H1 (cell line): ENCODE measurements at regions not wholly inside any gene's neighbourhood (a gene's known extent, or its start where the extent isn't known, plus 50 kb on each side); places are given as distances from the start of the nearest gene placed in this dataset.

Experiments
- CTCF ChIA-PET: fragments of 300-600 bp; sonication (Branson Sonifier 250); formaldehyde crosslinking; loops from one replicate; lab custom pipeline; 2021; ENCODE audit not compliant: partially characterized antibody; lab: Charles Lee
- POLR2A ChIA-PET: fragments of 300-600 bp; sonication (Branson Sonifier 250); formaldehyde crosslinking; loops from one replicate; lab custom pipeline; 2021; ENCODE audit warnings: inconsistent platforms; ENCODE audit not compliant: partially characterized antibody; lab: Charles Lee
- DNase-seq, 2 experiments: peaks; one replicate each; pipeline versions ENCODE4 v3.0.0 to v3.0.0-alpha.2; 2010 to 2022; ENCODE audit warnings: low spot score in 2 of 2, low read depth in 1 of 2, mixed read lengths in 1 of 2
- FAIRE-seq: peaks from 2 replicates; lab custom pipeline; 2011; peaks lifted over from hg19 to GRCh38; lab: Jason Lieb, UNC
- H2AFZ ChIP-seq: 2 replicates; pipeline ENCODE4 v1.8.1; 2012; ENCODE audit warnings: low read length, inconsistent platforms
- H2AK5ac ChIP-seq: 2 replicates; pipeline ENCODE4 v1.6.1; 2013; ENCODE audit warnings: low read depth, low read length
- H2BK120ac ChIP-seq: replicated peaks from 2 replicates; pipeline ENCODE3; 2013; ENCODE audit warnings: low read depth, low read length, inconsistent platforms
- H2BK12ac ChIP-seq: 2 replicates; pipeline ENCODE4 v1.6.1; 2013; ENCODE audit warnings: low read depth, low read length
- H2BK15ac ChIP-seq: 2 replicates; pipeline ENCODE4 v1.6.1; 2013; ENCODE audit warnings: low read length
- H2BK20ac ChIP-seq: 2 replicates; pipeline ENCODE4 v1.6.1; 2013; ENCODE audit warnings: low read length
- H2BK5ac ChIP-seq: 2 replicates; pipeline ENCODE4 v1.6.1; 2013; ENCODE audit warnings: low read depth, low read length
- H3K14ac ChIP-seq: 2 replicates; pipeline ENCODE4 v1.6.1; 2013; ENCODE audit warnings: inconsistent platforms; ENCODE audit not compliant: insufficient read length
- H3K18ac ChIP-seq: 2 replicates; pipeline ENCODE4 v1.6.1; 2013; ENCODE audit warnings: low read length; ENCODE audit errors: extremely low read depth
- H3K23ac ChIP-seq: 2 replicates; pipeline ENCODE4 v1.6.1; 2013; ENCODE audit warnings: inconsistent platforms; ENCODE audit not compliant: insufficient read length
- H3K23me2 ChIP-seq: 2 replicates; pipeline ENCODE4 v1.6.1; 2013; ENCODE audit warnings: low read depth, low read length
- H3K27ac ChIP-seq: 2 replicates; pipeline ENCODE4 v1.6.1; 2011; ENCODE audit warnings: low read depth, low read length, inconsistent platforms
- H3K27me3 ChIP-seq, 4 experiments: replicated peaks in 1 of 4; 1 replicate in 1 of 4; 2 replicates in 3 of 4; pipeline versions ENCODE4 v1.6.1 to v1.8.1; 2011 to 2013; ENCODE audit warnings: low read length in 3 of 4, mild to moderate bottlenecking in 3 of 4, inconsistent platforms in 2 of 4, mixed read lengths in 2 of 4, moderate library complexity in 1 of 4; ENCODE audit not compliant: control insufficient read depth in 3 of 4, insufficient read depth in 3 of 4; ENCODE audit errors: extremely low read depth in 1 of 4
- H3K36me3 ChIP-seq, 4 experiments: 2 replicates each; pipeline versions ENCODE4 v1.6.1 to v1.8.1; 2011 to 2013; ENCODE audit warnings: mild to moderate bottlenecking in 4 of 4, low read length in 3 of 4, moderate library complexity in 2 of 4, control low read depth in 1 of 4, inconsistent platforms in 1 of 4; ENCODE audit not compliant: insufficient read depth in 4 of 4, control insufficient read depth in 2 of 4
- H3K4ac ChIP-seq: replicated peaks from 2 replicates; pipeline ENCODE3; 2013; ENCODE audit warnings: low read length, low read depth, mixed read lengths, inconsistent platforms; ENCODE audit not compliant: insufficient read length
- H3K4me1 ChIP-seq, 4 experiments: replicated peaks in 1 of 4; 1 replicate in 1 of 4; 2 replicates in 3 of 4; pipeline versions ENCODE4 v1.6.1 to v1.8.1; 2011 to 2013; ENCODE audit warnings: low read length in 3 of 4, inconsistent platforms in 2 of 4, mixed read lengths in 1 of 4; ENCODE audit not compliant: insufficient read depth in 4 of 4, control insufficient read depth in 3 of 4
- H3K4me2 ChIP-seq, 2 experiments: 2 replicates each; pipeline versions ENCODE4 v1.6.1 to v1.8.1; 2011 to 2013; ENCODE audit warnings: low read depth in 2 of 2, low read length in 2 of 2, control low read depth in 1 of 2, inconsistent platforms in 1 of 2, mild to moderate bottlenecking in 1 of 2; ENCODE audit not compliant: insufficient read depth in 1 of 2
- H3K4me3 ChIP-seq, 4 experiments: fragments of 200-600, 300-600 bp in 1 of 4; sonication (generic), shearing (Covaris generic), sonication (Bioruptor Twin) in 1 of 4; 2 replicates each; pipeline versions ENCODE4 v1.5.1 to v1.8.1; 2011 to 2016; ENCODE audit warnings: low read length in 4 of 4, low read depth in 3 of 4, control low read depth in 2 of 4, inconsistent platforms in 2 of 4, mild to moderate bottlenecking in 2 of 4, mixed read lengths in 1 of 4, moderate library complexity in 1 of 4; ENCODE audit not compliant: insufficient read depth in 2 of 4; ENCODE audit errors: extremely low read depth in 1 of 4
- H3K56ac ChIP-seq: replicated peaks from 2 replicates; pipeline ENCODE3; 2013; ENCODE audit warnings: low read depth, mild to moderate bottlenecking, mixed read lengths, low read length, inconsistent platforms; ENCODE audit not compliant: insufficient read length
- H3K79me1 ChIP-seq: 2 replicates; pipeline ENCODE4 v1.6.1; 2013; ENCODE audit warnings: low read depth, low read length, control low read depth
- H3K79me2 ChIP-seq, 2 experiments: 2 replicates each; pipeline versions ENCODE4 v1.6.1 to v1.8.1; 2012 to 2013; ENCODE audit warnings: low read length in 2 of 2, mild to moderate bottlenecking in 2 of 2, inconsistent platforms in 1 of 2; ENCODE audit not compliant: insufficient read depth in 2 of 2, control insufficient read depth in 1 of 2
- H3K9ac ChIP-seq, 4 experiments: replicated peaks in 1 of 4; 1 replicate in 1 of 4; 2 replicates in 3 of 4; pipeline versions ENCODE4 v1.6.1 to v1.8.1; 2011 to 2013; ENCODE audit warnings: low read depth in 3 of 4, low read length in 3 of 4, control low read depth in 2 of 4, mild to moderate bottlenecking in 2 of 4, moderate library complexity in 2 of 4, inconsistent platforms in 1 of 4; ENCODE audit errors: extremely low read depth in 1 of 4
- H3K9me3 ChIP-seq, 2 experiments: 2 replicates each; pipeline versions ENCODE4 v1.6.1 to v1.8.1; 2012 to 2013; ENCODE audit warnings: mild to moderate bottlenecking in 2 of 2, moderate library complexity in 2 of 2, control low read depth in 1 of 2, inconsistent platforms in 1 of 2, low read depth in 1 of 2, low read length in 1 of 2, mixed read lengths in 1 of 2; ENCODE audit not compliant: insufficient read depth in 2 of 2
- H4K20me1 ChIP-seq, 2 experiments: replicated peaks in 1 of 2; 2 replicates each; pipeline versions ENCODE3 to v1.8.1; 2011 to 2013; ENCODE audit warnings: inconsistent platforms in 2 of 2, low read length in 2 of 2, mild to moderate bottlenecking in 1 of 2; ENCODE audit not compliant: insufficient read depth in 2 of 2, control insufficient read depth in 1 of 2
- H4K5ac ChIP-seq: 2 replicates; pipeline ENCODE4 v1.6.1; 2013; ENCODE audit warnings: low read length, low read depth, mixed read lengths, inconsistent platforms; ENCODE audit not compliant: insufficient read length
- H4K8ac ChIP-seq: 2 replicates; pipeline ENCODE4 v1.8.0; 2013; ENCODE audit warnings: mild to moderate bottlenecking, moderate library complexity, low read length, inconsistent platforms; ENCODE audit not compliant: insufficient read depth; ENCODE audit errors: extremely low read depth
- H4K91ac ChIP-seq: replicated peaks from 2 replicates; pipeline ENCODE3; 2013; ENCODE audit warnings: low read length, mixed read lengths, inconsistent platforms; ENCODE audit not compliant: insufficient read length
- EZH2 ChIP-seq: fragments of 200-600 bp; sonication (generic); IDR thresholded peaks from 2 replicates; pipeline ENCODE4 v1.7.1; 2012; ENCODE audit warnings: low read depth, mild to moderate bottlenecking, moderate library complexity, low read length, inconsistent platforms; ENCODE audit not compliant: severe bottlenecking
- HDAC6 ChIP-seq: IDR thresholded peaks from one replicate; pipeline ENCODE4 v1.7.1; 2012; ENCODE audit warnings: low read depth, mild to moderate bottlenecking, inconsistent platforms, low read length, moderate library complexity
- SIRT6 ChIP-seq: IDR thresholded peaks from one replicate; pipeline ENCODE4 v1.7.1; 2012; ENCODE audit warnings: low read length, inconsistent platforms
- WGBS, 2 experiments: shearing (Covaris generic) in 1 of 2; methylation state at CpG; one replicate each; pipeline versions ENCODE4 v1.1.6 to v1.1.7; 2013 to 2015; ENCODE audit warnings: low lambda C conversion rate in 2 of 2, mixed read lengths in 2 of 2, inconsistent platforms in 1 of 2, low coverage in 1 of 2, missing lambda C conversion rate in 1 of 2; ENCODE audit not compliant: insufficient replicate concordance in 2 of 2, insufficient coverage in 1 of 2, insufficient read length in 1 of 2; ENCODE audit errors: extremely low coverage in 1 of 2, missing lambda C conversion rate in 1 of 2; 5-methylcytosine and 5-hydroxymethylcytosine counted together

DNA sequence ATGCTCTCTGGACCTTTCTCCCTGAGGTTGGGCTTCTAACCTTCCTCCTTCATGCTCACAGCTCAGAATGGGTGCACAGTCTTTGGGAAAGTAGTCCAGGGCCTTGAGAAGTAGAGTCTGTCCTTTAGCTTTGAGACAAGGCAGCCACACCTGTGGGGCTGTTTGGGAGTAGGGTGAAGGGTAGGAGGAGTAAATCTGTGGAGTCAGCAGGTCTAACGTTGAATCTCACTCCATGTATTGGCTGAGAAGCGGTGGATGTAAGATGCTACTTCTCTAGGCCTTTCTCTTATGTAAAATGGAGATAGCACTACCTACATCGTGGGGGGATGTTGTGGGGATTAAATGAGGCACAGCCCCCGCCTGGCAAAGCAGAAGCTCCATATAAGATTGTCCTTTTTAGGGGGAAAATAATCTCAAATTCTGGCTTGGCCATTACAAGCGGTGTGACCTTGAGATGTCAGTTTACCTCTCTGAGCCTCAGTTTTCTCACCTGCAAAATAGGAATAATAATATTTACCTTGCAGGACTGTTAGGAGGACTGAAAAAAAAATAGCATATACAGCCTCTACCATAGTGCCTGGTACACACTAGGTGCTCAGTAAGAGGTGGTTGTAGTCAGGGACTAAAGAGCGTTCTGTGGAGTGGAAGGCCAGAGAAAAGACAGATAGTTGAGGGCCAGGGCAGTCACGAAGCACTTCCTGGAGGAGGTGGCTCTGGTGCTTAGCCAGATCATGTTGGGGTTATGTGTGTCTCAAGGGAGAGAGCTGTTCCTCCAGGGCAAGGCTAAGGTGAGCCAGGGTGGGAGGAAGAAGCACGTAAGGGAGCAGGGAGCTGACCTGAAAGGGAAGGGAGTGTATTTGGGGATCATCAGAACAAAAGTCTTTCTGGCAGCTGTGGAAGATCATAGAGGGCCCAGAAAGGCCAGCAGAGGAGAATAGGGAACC lies 82.8 kb upstream of the MRPS22 start:
- H3K9me3 ChIP-seq: peaks cover 0 to 6% of the 10 kb centered on the region in 2 experiments; a peak in 2 of 4 replicates
- H3K36me3 ChIP-seq: no peaks in the 10 kb centered on the region
- FAIRE-seq (no peak), DNase-seq (peak in 1 of 2 experiments; percentile 29)
- ChIA-PET POLR2A (no interaction called here), CTCF (interaction anchor here (0.6 to 1.3 kb wide), 4 partner anchors 58 to 281 kb away, joined by 3 to 4 read pairs (median 3); no protein-coding TSS in a partner anchor)
- H4K8ac ChIP-seq: no peak overlapping the region
- H2BK5ac ChIP-seq: no peak overlapping the region
- no peak overlapping the region for H2BK12ac ChIP-seq
- no peak overlapping the region for H3K4me3 ChIP-seq
- H3K27me3 ChIP-seq: no peaks in the 10 kb centered on the region; a peak in 1 of 7 replicates
- no peaks in the 10 kb centered on the region for H3K79me1 ChIP-seq
- H4K20me1 ChIP-seq: no peaks in the 10 kb centered on the region
- H3K79me2 ChIP-seq: no peaks in the 10 kb centered on the region
- no peak overlapping the region for H2BK20ac ChIP-seq
- H3K23me2 ChIP-seq: no peaks in the 10 kb centered on the region
- H3K9ac ChIP-seq: no peak overlapping the region
- H2AFZ ChIP-seq: no peak overlapping the region; the same call in 1 of the 2 replicates
- H3K14ac ChIP-seq: no peak overlapping the region
- H3K4me2 ChIP-seq: no peak overlapping the region
- H3K56ac ChIP-seq: no peak overlapping the region
- peaks cover 0 to 2% (median 0%) of the 10 kb centered on the region in 4 experiments; a peak in 1 of 7 replicates for H3K4me1 ChIP-seq
- H4K5ac ChIP-seq: no peak overlapping the region
- no peak overlapping the region for H4K91ac ChIP-seq
- TF ChIP-seq SIRT6: no peak
- TF ChIP-seq EZH2: no peak
- no peak for TF ChIP-seq HDAC6
- H2BK15ac ChIP-seq: no peak overlapping the region
- no peak overlapping the region for H2AK5ac ChIP-seq
- no peak overlapping the region for H2BK120ac ChIP-seq
- no peak overlapping the region for H3K23ac ChIP-seq
- no peak overlapping the region for H3K18ac ChIP-seq
- no peak overlapping the region for H3K4ac ChIP-seq
- H3K27ac ChIP-seq: no peak overlapping the region
- WGBS, 2 experiments: 76% methylated on average over 8 of the region's 8 CpGs; no CpG with 5 or more reads in 1 of the 2 experiments
